Gastroesophageal sphincter (tissue), 4 donors: ENCODE measurements at regions not wholly inside any gene's neighbourhood (a gene's known extent, or its start where the extent isn't known, plus 50 kb on each side); places are given as distances from the start of the nearest gene placed in this dataset.

Source experiments
- ATAC-seq: fragments of 150-250 bp; one replicate; pipeline ENCODE4 v1.9.1; 2016; ENCODE audit warnings: mild to moderate bottlenecking, moderate library complexity
- H3K27ac ChIP-seq, 4 donors: fragments of 200-600 bp; sonication (generic) in 3 of 4; 1 replicate in 3 of 4; 2 replicates in 1 of 4; pipeline ENCODE4 v1.5.1; 2016 to 2019
- H3K27me3 ChIP-seq: fragments of 200-600 bp; sonication (generic); one replicate; pipeline ENCODE4 v1.5.1; 2019
- H3K36me3 ChIP-seq, 2 donors: fragments of 200-600 bp; sonication (generic); one replicate each; pipeline ENCODE4 v1.5.1; 2019; ENCODE audit warnings: control low read depth in 1 of 2
- H3K4me1 ChIP-seq, 3 donors: fragments of 200-600 bp; sonication (generic); 1 replicate in 2 of 3; 2 replicates in 1 of 3; pipeline ENCODE4 v1.5.1; 2016 to 2019; ENCODE audit warnings: control low read depth in 2 of 3
- H3K4me3 ChIP-seq, 2 donors: fragments of 200-600 bp; sonication (generic); one replicate each; pipeline ENCODE4 v1.5.1; 2019; ENCODE audit warnings: mild to moderate bottlenecking in 1 of 2, moderate library complexity in 1 of 2
- H3K9me3 ChIP-seq, 3 donors: fragments of 200-600 bp; sonication (generic); one replicate each; pipeline ENCODE4 v1.5.1; 2017 to 2019; ENCODE audit warnings: control low read depth in 2 of 3
- EP300 ChIP-seq: sonication (generic); formaldehyde crosslinking; IDR thresholded peaks from one replicate; pipeline ENCODE4 v1.6.1; 2017; ENCODE audit warnings: antibody characterized with exemption, mild to moderate bottlenecking
- POLR2A ChIP-seq, 2 donors: fragments of 450-650 bp; IDR thresholded peaks; one replicate each; pipeline ENCODE4 v1.6.1; 2017; ENCODE audit warnings: antibody characterized with exemption in 2 of 2, mild to moderate bottlenecking in 2 of 2, moderate library complexity in 1 of 2
- POLR2AphosphoS5 ChIP-seq: sonication (generic); formaldehyde crosslinking; IDR thresholded peaks from one replicate; pipeline ENCODE4 v1.6.1; 2017; ENCODE audit warnings: antibody characterized with exemption
- WGBS, 2 donors: methylation state at CpG; one replicate each; pipeline ENCODE4 v1.1.5; 2018; ENCODE audit warnings: low coverage in 1 of 2; 5-methylcytosine and 5-hydroxymethylcytosine counted together
- TF ChIP-seq, protein P1 (sequence below), 4 experiments: fragments of 200-600 bp in 2 of 4; fragments of 450-650 bp in 2 of 4; sonication (generic) in 1 of 4; IDR thresholded peaks; one replicate each; pipeline ENCODE4 v1.5.1; 2017 to 2019; ENCODE audit warnings: antibody characterized with exemption in 4 of 4, mild to moderate bottlenecking in 2 of 4, moderate library complexity in 2 of 4

DNA sequence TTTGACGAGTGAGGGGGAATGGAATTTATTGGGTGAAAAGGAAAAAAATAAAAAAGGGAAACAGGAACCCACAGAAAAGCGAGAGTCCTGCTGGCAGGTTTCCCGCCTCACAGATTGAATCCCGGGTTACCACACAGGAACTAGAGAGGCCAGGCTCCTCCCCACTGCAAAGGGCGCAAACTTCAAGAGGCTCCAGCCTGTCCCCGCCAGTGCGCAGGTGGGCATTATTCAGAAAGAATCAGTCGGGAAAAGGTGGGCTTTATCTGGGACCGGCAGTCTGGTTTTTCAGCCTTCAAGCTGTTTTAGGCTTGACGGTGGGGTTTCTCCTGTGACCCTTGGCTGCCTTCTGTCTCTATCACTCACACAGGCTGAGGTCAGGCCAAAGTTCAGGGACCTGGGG lies 1496.8 kb downstream of the RPA4 start:
- H3K4me3 ChIP-seq: no peak overlapping the region
- H3K27ac ChIP-seq: no peak overlapping the region
- no peaks in the 10 kb centered on the region for H3K36me3 ChIP-seq
- no peaks in the 10 kb centered on the region for H3K27me3 ChIP-seq
- H3K4me1 ChIP-seq: no peaks in the 10 kb centered on the region
- TF ChIP-seq, protein P1, sequence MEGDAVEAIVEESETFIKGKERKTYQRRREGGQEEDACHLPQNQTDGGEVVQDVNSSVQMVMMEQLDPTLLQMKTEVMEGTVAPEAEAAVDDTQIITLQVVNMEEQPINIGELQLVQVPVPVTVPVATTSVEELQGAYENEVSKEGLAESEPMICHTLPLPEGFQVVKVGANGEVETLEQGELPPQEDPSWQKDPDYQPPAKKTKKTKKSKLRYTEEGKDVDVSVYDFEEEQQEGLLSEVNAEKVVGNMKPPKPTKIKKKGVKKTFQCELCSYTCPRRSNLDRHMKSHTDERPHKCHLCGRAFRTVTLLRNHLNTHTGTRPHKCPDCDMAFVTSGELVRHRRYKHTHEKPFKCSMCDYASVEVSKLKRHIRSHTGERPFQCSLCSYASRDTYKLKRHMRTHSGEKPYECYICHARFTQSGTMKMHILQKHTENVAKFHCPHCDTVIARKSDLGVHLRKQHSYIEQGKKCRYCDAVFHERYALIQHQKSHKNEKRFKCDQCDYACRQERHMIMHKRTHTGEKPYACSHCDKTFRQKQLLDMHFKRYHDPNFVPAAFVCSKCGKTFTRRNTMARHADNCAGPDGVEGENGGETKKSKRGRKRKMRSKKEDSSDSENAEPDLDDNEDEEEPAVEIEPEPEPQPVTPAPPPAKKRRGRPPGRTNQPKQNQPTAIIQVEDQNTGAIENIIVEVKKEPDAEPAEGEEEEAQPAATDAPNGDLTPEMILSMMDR (IDR thresholded peaks at IDR 0.05): no peak
- TF ChIP-seq EP300 (no peak), POLR2A (IDR thresholded peaks at IDR 0.05) (no peak), POLR2AphosphoS5 (no peak)
- ATAC-seq: no peak
- H3K9me3 ChIP-seq: no peaks in the 10 kb centered on the region
- 67 to 74% methylated on average over 5 to 6 of the region's 10 CpGs for WGBS, 2 donors

DNA sequence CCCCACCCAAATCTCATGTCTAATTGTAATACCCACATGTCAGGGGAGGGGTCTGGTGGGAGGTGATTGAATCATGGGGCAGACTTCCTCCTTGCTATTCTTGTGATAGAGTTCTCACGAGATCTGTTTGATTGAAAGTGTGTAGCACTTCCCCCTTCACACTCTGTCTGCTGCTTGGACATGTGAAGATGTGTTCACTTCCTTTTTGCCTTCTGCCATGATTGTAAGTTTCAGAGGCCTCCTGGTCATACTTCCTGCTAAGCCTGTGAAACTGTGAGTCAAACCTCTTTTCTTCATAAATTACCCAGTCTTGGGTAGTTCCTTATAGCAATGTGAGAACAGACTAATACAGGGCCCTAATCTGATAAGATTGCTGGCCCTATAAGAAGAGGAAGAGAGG lies 1514.8 kb downstream of the RPA4 start:
- H3K4me3 ChIP-seq: no peak overlapping the region
- no peaks in the 10 kb centered on the region for H3K9me3 ChIP-seq
- 58 to 100% methylated on average over 1 of the region's 1 CpG for WGBS, 2 donors
- no peak overlapping the region for H3K27ac ChIP-seq
- TF ChIP-seq EP300 (no peak), POLR2A (IDR thresholded peaks at IDR 0.05) (no peak), POLR2AphosphoS5 (no peak)
- TF ChIP-seq, protein P1 (IDR thresholded peaks at IDR 0.05): no peak
- H3K4me1 ChIP-seq: no peaks in the 10 kb centered on the region
- no peak for ATAC-seq
- H3K27me3 ChIP-seq: no peaks in the 10 kb centered on the region
- no peaks in the 10 kb centered on the region for H3K36me3 ChIP-seq

DNA sequence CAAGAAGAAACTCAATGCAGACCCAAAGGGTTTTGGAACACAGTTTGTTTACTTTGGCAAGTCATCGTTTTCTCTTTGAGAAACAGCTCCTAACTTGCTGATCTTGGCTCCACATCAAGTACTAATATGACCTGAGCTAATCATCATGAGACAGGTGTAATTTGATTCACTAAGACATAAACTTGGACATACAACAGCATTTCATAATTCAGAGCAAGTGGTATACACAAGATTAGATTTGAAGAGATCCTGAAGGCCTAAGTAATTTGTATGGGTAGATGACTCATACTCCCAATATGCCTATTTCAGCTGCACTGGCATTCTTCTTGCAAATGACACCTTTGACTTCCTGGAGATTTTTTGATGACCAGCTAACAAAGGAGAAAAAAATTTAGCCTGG lies 1521.7 kb downstream of the RPA4 start:
- Histone ChIP-seq H3K27me3 (no peaks in the 10 kb centered on the region), H3K36me3 (no peaks in the 10 kb centered on the region), H3K4me3 (no peak overlapping the region), H3K27ac (no peak overlapping the region), H3K4me1 (no peaks in the 10 kb centered on the region), H3K9me3 (no peaks in the 10 kb centered on the region)
- TF ChIP-seq, protein P1 (IDR thresholded peaks at IDR 0.05): no peak
- TF ChIP-seq POLR2A (IDR thresholded peaks at IDR 0.05) (no peak), POLR2AphosphoS5 (no peak), EP300 (no peak)
- WGBS, 2 donors: 23% methylated on average over 1 of the region's 1 CpG; no CpG with 5 or more reads in 1 of the 2 donors
- no peak for ATAC-seq

DNA sequence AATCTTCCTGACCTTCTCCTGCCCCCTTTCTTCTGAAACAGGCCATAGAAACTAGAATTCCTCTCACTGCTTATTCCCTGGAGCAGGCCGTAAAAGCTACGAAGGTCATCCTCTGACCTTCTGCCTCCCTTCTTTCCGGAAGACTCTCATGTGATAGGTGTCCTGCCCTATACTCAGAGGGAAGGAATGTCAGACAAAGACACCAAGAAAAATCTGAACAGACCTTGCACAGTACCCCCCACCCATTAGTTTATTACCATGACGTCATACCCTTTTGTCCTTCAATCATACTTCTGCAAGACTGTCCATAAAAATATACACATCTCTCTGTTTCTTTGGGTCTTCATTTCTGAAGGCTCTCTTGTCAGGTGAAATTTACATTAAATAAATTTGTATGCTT lies 1523.9 kb downstream of the RPA4 start:
- H3K27me3 ChIP-seq: no peaks in the 10 kb centered on the region
- no peak for ATAC-seq
- H3K27ac ChIP-seq: no peak overlapping the region
- H3K9me3 ChIP-seq: no peaks in the 10 kb centered on the region
- 88 to 96% methylated on average over 4 of the region's 4 CpGs for WGBS, 2 donors
- H3K4me1 ChIP-seq: no peaks in the 10 kb centered on the region
- no peak overlapping the region for H3K4me3 ChIP-seq
- no peak for TF ChIP-seq POLR2AphosphoS5
- H3K36me3 ChIP-seq: no peaks in the 10 kb centered on the region

DNA sequence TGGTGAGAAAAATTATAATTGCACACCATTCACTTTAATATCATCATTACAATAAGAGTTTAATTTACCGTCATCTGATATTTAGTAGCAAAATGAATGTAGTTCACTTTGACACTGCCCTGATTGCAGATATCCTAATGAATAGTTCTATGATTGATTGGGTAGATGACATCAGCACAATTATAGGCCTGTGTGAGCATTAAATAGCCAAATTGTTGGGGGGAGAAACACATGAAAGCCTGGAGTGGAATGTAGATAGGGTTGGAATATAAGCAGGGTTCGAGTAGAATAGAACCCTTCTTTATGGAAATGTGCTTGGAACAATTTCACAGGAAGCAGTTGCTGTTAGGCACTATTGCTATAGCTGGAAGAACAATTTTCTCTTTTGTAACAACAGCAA lies 1526.2 kb downstream of the RPA4 start:
- Histone ChIP-seq H3K4me3 (no peak overlapping the region), H3K4me1 (no peaks in the 10 kb centered on the region), H3K36me3 (no peaks in the 10 kb centered on the region), H3K9me3 (no peaks in the 10 kb centered on the region), H3K27ac (no peak overlapping the region), H3K27me3 (no peaks in the 10 kb centered on the region)
- WGBS, 2 donors: 67 to 83% methylated on average over 1 of the region's 2 CpGs
- ATAC-seq: no peak
- TF ChIP-seq POLR2A (IDR thresholded peaks at IDR 0.05) (no peak), POLR2AphosphoS5 (no peak), EP300 (no peak)
- TF ChIP-seq, protein P1 (IDR thresholded peaks at IDR 0.05): no peak

DNA sequence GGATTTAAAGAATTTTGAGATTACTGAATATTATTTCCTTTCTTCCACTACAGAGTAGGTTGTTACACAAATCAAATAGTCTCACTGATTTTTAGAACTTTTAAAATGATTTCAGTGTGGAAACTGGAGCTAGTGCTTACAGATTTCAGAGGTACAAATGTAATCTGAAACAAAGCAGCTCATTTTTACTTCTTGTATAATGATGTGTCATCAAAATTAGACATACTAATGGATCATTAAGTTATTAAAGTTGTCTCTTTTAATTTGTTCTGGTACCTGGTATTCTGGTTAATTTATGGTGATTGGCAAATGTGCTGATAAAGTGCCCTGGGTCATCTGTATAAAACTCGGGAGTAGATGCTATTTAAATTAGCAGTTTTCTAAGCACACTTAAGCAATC lies 1528.3 kb downstream of the RPA4 start:
- no peak for ATAC-seq
- WGBS, 2 donors: 31 to 86% methylated on average over 1 of the region's 1 CpG

More for the DNA sequence above, 1528.3 kb downstream of the RPA4 start:
- no peaks in the 10 kb centered on the region for H3K9me3 ChIP-seq
- TF ChIP-seq POLR2AphosphoS5 (no peak), EP300 (no peak), POLR2A (IDR thresholded peaks at IDR 0.05) (no peak)
- TF ChIP-seq, protein P1 (IDR thresholded peaks at IDR 0.05): no peak
- H3K27me3 ChIP-seq: no peaks in the 10 kb centered on the region
- no peak overlapping the region for H3K27ac ChIP-seq
- no peaks in the 10 kb centered on the region for H3K36me3 ChIP-seq
- H3K4me3 ChIP-seq: no peak overlapping the region
- H3K4me1 ChIP-seq: no peaks in the 10 kb centered on the region
